HG03060 (cell line): ENCODE measurements at regions not wholly inside any gene's neighbourhood (a gene's known extent, or its start where the extent isn't known, plus 50 kb on each side); places are given as distances from the start of the nearest gene placed in this dataset.
"Not testable (repeated sequence)": the region's sequence is repeated elsewhere in the genome, so short reads cannot be mapped to it uniquely, and the experiment has no call there.

Source experiments
- ATAC-seq: cut with Tn5 transposase; IDR thresholded peaks from one replicate; pipeline ENCODE4 v1.9.1; 2021; ENCODE audit warnings: low read depth, moderate number of reproducible peaks; ENCODE audit not compliant: unreplicated experiment

DNA sequence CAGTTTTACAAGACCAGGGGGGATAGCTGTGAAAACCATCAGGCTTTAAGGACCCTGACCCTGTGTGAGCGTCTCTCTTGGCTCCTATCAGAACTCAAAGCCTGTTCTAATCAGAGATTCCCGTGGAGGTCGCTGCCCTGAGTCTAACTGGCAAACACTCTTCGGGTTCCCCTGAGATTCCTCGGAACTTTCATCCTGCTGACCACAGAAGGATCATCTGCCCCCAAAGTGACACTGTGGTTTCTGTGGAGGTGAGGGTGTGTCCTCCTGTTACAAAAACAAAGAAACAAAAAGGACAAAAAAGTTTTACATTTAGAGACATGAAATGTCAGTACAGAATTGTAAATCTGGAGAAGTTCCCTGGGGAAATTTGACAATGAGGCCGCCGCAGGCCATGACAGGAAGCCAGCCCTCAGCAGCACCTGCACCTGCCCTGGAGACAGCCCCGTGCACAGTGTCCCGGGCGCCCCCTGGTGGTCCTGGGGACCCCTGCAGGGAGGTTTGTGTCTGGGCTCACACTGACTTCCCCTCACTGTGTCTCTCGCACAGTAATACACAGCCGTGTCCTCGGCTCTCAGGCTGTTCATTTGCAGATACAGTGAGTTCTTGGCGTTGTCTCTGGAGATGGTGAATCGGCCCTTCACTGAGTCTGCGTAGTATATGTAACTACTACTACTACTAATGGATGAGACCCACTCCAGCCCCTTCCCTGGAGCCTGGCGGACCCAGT lies 708.3 kb downstream of the TMEM121 start:
- ATAC-seq: not testable (repeated sequence)

GRCh38 chr14:106235356-106236159 lies 709.2 kb downstream of the TMEM121 start:
- no peak for ATAC-seq

DNA sequence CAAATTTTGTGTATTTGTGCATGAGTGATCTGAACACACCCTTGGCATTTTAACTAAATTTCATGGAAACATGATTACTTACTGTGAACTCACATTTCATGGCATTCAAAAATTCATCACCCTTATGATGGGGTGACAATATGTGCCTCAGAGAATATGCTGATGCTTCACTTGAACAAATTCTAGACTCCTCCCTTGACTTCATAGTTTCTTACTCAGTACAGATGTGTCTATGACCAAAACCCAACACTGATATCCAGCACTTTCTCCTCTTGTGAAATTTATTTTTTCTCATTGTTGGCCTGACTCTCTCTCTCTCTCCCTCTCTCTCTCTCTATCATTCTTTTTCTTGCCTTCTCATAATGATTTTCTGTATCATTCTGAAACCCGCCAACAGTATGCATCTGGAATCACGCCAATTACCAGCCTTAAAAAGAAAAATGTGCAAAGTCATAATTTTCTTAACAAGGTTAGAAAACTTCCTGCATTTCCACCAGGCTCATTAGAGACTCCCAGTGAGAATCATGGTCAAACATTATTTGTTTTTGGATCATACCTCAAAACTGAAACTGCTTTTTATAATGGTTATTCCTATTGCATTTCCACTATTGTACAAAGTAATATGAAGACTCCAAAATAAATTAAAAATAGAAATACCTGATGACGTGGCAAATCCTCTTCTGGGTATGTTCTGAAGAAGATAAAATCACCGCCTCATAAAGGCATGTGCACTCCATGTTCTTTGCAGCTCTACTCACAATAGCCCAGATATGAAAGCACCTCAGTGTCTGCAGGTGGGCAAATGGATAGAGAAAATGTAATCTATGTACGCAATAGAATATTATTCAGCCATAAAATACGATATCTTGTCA lies 722.2 kb downstream of the TMEM121 start:
- no peak for ATAC-seq

DNA sequence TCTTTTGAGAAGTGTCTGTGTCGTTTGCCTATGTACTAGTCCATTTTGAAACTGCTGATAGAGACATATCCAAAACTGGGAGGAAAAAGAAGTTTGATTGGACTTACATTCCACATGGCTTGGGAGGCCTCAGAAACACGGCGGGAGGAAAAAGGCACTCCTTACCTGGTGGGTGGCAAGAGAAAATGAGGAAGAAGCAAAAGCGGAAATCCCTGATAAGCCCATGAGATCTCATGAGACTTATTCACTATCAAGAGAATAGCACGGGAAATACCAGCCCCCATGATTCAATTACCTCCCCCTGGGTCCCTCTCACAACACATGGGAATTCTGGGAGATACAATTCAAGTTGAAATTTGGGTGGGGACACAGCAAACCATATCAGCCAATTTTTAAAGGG lies 727.6 kb downstream of the TMEM121 start:
- not testable (repeated sequence) for ATAC-seq

GRCh38 chr14:106257569-106257994 lies 731.2 kb downstream of the TMEM121 start:
- not testable (repeated sequence) for ATAC-seq

DNA sequence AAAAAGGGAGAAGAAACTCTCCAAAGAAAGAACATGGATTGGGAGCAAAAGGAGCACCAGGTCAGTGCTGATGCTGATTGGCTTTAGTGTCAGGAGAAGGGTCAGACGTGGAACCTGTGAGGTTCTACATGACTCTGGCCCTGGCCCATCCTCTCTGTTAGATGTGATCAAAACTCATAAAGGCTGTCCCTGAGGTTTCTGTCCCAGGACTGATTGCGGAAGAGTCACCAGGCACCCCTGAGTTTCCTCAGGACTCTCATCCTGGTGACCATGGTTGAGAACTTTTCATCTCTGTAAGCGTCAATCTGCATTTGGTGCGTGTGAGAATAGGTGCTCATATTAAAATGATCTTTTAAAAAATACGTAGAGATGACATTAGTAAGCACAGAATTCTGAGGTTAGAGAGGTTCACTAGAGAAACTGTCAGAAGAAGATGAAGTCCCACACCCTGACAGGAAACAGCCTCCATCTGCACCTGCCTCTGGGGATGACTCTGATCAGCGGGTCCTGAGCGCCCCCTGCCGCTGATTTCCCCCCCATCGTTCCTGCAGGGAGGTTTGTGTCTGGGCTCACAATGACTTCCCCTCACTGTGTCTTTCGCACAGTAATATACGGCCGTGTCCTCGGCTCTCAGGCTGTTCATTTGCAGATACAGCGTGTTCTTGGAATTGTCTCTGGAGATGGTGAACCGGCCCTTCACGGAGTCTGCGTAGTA lies 741.8 kb downstream of the TMEM121 start:
- no peak for ATAC-seq

DNA sequence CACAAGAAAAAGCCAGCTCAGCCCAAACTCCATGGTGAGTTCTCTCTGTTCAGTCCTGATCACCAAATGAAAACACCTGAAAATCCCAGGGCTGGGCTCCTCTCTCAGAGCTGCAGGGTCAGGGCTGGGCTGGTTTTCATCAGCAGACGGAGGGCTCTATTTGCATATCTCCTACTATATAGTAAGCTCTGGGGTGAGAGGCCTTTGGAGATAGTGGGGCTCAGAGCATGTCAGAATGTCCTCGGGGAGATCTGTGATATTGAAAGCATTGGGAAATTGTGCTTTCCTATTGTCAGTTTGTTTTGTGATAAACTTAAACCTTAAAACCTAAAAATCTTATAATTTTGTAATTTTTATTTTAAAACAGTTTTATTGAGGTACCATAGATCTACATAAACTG lies 742.6 kb downstream of the TMEM121 start:
- ATAC-seq: no peak

DNA sequence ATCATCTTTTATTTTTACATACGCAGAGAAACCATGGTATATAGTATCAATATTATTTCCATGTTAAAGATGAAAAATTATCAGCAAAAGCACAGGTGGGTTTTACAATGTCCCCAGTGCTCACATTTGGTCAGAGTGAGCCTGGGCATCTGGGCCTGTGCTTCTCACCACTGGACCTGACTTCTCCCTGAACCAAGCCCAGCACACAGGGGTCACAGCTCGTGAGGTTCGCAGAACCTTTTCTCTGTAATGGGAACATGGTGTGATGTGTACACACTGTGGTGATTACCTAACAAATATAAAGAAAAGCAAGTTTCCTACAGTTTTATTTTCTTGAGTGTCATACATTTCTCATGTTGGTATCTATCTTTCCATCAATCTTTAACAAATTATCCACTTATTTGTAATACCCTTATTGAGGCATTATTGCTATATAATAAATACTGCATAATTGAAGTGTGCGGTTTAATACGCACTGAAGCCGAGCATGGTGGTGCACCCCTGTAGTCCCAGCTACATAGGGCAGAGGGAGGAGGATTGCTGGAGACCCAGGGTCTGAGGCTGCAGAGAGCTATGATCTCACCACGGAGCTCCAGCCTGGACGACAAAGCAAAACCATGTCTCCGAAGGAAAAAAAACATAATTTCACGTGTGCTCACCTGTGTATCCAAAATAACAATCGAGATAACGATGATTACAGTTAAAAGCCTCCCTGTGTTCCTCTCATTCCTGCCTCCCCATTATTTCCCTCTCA lies 743.2 kb downstream of the TMEM121 start:
- ATAC-seq: no peak

DNA sequence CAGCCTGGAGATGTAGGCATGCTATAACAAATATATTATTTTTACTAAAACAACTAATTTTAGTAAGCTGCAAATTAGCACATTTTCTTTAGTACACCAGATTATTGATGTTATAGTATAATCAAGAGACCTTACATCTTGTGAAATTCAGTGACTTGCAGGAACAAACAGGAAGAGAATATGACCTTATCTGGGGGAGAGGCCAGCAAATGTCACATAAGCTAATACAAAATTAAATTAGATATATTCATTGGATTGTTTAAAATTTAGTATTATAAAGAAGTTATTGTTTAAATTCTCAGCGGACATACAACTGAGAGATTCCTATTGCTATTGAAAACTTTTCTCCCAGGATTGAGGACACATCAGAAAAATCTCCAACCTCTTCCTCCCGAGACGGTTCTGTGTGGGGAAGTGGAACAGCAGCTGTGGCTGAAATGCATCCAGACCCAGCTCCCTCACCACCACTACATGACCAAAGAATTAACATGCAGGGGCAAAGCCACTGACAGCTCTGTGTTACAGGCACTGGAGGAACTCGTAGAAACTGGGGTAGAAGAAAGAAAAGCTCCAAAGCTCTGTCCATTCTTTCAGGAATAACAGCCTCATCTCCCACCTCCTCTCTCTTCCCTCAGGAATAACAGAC lies 744.2 kb downstream of the TMEM121 start:
- not testable (repeated sequence) for ATAC-seq

GRCh38 chr14:106276326-106277267 lies 750.2 kb downstream of the TMEM121 start:
- no peak for ATAC-seq

DNA sequence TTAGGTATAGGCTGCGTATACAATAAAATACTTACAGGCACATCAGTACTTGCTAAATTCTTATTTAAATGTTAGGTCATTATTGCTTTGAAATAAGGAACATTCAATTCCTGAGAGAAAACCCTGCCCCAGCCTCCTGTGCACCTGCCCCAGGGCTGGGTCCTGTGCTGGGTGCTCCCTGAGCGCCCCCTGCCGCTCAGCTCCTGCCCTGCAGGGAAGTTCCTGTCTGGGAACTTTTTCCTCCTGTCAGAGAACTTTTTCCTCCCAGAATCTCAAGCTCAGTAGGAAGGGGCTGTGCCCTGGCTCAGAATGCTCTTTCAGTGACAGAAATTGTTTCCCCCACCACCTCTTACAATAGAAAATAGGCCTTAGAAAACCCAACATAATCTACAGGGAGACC lies 751.1 kb downstream of the TMEM121 start:
- ATAC-seq: no peak

DNA sequence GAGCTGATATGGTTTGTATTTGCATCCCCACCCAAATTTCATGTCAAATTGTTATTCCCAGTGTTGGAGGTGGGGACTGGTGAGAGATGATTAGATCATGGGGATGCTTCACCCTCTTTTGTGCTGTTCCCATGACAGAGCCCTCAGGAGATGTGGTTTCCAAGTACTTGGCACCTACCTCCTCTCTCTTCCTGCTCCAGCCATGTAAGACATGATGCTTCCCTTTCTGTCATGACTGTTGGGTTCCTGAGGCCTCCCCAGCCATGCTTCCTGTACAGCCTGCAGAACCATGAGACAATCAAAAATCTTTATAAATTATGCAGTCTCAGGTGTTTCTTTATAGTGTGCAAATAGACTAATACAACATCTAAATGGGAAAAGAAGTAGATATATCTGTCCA lies 754.5 kb downstream of the TMEM121 start:
- ATAC-seq: no peak

GRCh38 chr14:106286697-106287290 lies 760.4 kb downstream of the TMEM121 start:
- no peak for ATAC-seq

DNA sequence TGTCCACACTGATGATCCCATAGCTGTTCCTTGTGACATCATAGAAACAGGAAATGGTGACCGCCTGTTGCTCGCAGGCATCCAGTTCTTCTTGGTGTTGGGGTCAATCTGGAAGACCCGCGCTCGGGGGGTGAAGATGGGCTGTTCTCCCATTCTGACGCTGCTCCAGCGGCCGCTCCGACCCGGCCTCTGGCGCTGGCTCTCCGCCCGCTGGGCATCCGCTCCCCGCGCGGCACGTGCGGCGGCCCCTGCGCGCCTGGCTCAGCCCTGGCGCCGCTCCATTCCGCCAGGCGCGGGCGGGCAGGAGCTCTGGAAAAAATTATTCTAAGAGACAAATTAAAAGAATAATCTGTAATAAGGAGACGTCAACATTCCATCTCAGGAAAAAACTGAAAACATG lies 761.1 kb downstream of the TMEM121 start:
- no peak for ATAC-seq

DNA sequence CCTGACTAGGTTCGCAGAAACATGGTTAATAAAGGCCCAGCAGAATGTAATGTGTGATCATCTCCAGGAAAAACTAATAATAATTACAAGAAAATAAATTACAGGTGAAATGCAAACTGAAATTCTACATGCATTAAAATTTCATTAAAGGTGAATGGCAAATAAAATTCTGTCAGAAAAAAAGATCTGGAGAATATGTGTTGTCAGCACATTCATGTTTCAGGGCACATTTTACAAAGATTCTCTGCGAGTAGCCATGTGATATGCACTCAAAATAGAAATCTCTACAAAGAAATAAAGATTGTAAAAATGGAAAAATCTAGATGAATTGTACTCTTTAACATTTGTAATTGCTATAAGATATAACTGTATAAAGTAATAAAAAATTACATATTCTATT lies 765.2 kb downstream of the TMEM121 start:
- ATAC-seq: no peak

- ATAC-seq: no peak
These were observed 767.9 kb downstream of the TMEM121 start for GRCh38 chr14:106294324-106294723.

GRCh38 chr14:106300951-106301510 lies 774.6 kb downstream of the TMEM121 start:
- not testable (repeated sequence) for ATAC-seq
